Stromal cell of bone marrow (primary cell): ENCODE measurements at regions not wholly inside any gene's neighbourhood (a gene's known extent, or its start where the extent isn't known, plus 50 kb on each side); places are given as distances from the start of the nearest gene placed in this dataset.
"Not testable (repeated sequence)": the region's sequence is repeated elsewhere in the genome, so short reads cannot be mapped to it uniquely, and the experiment has no call there.

Experiments
- DNase-seq: peaks from one replicate; pipeline ENCODE4 v3.0.0-alpha.2; 2012; ENCODE audit warnings: low read depth

GRCh38 chr4:127403471-127404084, 229.2 kb upstream of the INTU start:
- no peak for DNase-seq

DNA sequence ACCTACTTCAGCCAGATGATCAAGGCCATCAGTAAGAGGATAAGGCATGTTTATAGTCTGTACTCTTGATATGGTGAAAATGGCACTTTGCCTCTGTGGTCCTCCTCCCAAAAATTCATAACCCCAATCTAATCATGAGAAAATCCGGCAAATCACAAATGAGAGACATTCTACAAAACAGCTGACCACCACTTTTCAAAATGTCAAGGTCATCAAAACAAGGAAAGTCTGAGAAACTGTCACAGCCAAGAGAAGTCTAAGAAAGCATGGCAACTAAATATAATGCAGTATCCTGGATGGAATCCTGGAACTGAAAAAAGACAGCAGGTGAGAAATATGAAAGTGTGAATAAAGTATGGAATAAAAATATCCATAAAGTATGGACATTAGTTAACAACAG, 226.6 kb upstream of the INTU start:
- DNase-seq: no peak

DNA sequence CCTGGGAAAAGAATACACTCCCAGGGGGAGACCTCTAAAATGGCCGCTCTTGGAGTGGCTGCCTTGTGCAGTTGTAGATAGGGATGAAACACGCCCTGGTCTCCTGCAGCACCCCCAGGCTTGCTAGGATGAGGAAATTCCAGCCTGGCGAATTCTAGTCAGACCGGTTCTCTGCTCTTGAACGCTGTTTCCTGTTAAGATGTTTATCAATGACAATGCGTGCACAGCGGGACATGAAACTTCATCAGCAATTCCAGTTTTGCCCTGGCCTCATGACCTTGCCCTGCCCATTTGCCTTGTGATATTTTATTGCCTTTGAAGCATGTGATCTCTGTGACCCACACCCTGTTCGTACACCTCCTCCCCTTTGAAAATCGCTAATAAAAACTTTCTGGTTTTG, 225.2 kb upstream of the INTU start:
- DNase-seq: not testable (repeated sequence)

DNA sequence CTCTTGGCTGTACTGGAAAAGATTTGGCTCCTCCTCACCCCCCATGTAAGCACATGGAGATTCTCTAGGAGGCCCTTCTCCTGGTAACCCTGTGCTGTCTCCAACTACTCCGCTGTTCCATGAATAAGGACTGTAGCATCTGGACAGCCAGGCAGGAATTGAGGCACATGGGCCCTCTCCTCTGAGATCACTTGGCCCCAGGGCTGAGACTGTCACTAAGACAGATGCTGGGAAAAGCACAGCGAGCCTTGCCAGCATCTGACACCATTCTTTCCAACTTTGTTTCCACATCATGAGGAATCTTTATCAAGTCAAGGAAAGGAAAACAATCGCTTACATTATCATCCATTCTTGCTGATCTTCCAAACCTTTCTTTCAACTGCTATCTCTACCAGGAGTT, 222.6 kb upstream of the INTU start:
- DNase-seq: peak; percentile 13

GRCh38 chr4:127410644-127411043, 222.1 kb upstream of the INTU start:
- peak; percentile 26 for DNase-seq

DNA sequence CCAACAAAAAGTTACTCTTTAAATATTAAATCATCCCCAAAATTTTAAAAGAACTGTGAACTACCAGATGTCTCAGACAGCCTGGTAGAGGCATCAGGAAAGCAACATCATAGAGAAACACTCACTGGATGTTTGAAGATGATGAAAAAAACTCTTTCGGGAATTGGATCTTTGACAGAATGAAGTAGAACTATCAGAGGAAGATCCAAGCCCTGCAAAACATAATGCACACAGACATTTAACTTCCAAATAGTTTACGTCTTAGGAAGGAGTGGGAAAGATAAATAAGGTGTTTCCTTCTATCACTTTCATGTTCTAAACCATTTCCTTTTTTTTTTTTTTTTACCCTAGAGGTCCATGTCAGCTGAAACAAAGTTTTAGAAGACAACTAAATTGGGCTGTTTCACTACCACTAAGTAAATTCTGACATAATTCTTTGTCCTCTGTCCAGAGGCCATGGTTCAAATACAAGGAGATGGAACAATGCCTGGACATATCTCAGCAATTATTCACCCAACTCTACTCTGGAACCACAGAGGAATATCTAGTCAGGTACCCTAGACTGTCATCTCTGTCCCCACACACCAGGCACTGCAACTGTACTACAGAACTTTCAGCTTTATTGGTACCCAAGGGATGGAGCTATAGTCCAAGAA, 217.7 kb upstream of the INTU start:
- DNase-seq: no peak

DNA sequence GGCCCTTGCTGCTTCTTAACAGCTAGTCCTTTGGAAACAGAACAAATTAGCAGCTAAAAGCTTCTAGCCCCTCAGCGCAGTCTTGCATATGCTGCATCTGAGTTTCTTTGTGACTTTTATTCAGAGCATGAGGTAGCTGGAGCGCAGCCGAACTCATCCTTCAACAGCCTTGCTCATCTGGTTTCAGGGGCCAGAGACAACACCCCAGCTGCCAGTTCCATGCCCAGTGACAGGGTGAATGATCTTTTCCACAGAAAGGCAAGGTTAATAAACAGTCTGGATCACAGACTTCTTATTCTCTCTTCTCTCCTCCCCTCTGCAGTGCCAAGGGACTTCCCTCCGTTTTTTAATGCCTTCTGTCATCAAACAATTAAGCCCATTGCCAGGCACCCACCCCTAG, 216.6 kb upstream of the INTU start:
- no peak for DNase-seq

GRCh38 chr4:127417885-127418535, 214.7 kb upstream of the INTU start:
- DNase-seq: no peak

DNA sequence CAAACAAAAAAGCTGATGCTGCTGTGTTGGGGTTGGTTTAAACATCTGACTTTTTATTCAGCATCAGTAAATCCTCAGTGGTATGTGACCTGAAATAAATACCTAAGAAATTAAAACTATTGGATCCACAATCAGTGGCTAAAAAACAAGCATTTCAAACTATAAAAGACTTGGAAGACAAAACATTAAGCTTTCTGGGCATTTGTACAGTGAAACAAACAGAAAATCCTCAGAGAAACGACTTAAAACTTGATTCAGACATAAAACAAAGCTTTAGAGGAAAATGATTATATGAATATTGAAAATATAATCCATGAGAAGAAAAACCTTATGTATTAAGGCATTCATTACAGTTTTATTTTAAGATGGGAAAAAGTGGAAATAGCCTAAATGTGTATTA, 213.3 kb upstream of the INTU start:
- no peak for DNase-seq

GRCh38 chr4:127421437-127421836, 211.3 kb upstream of the INTU start:
- DNase-seq: no peak

- DNase-seq: no peak
Observed at GRCh38 chr4:127425202-127425845, 207.4 kb upstream of the INTU start.

DNA sequence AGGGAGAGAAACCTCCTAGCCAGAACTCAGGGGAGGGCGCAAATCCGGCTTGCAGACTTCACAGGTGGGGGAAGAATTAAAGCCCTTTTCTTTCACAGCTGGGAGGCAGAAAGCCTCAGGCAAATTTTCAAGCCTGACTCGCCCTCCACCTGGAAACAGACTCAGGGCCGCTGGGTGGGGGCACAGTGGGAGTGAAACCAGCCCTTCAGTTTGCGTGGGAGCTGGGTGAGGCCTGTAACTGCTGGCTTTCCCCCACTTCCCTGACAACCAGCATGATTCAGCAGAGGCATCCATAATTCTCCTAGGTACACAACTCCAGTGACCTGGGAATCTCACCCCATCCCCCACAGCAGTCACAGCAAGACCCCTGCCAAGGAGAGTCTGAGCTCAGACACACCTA, 206.9 kb upstream of the INTU start:
- no peak for DNase-seq

- no peak for DNase-seq
Observed at GRCh38 chr4:127441571-127441970, 191.2 kb upstream of the INTU start.

- no peak for DNase-seq
Observed at GRCh38 chr4:127445471-127445870, 187.3 kb upstream of the INTU start.

GRCh38 chr4:127446427-127446885, 186.3 kb upstream of the INTU start:
- peak; percentile 6 for DNase-seq

DNA sequence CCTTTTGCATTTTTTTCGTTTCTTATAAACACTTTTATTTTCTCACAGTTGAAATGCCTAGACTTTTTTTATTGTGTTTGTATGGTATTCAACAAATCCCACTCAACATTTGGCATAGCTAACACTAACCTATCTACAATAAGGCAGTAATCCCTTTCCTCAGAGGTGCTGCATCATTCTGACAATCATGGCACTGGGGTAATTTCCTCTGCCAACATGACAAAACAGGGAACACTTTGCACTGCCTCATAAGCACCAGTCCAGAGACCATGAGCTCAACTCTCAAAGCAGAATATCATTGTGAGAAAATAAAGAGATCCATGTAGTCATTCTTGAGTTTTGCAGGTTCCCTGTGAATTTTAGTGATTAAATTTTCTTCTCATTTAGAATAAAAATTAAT, 183.8 kb upstream of the INTU start:
- DNase-seq: no peak

DNA sequence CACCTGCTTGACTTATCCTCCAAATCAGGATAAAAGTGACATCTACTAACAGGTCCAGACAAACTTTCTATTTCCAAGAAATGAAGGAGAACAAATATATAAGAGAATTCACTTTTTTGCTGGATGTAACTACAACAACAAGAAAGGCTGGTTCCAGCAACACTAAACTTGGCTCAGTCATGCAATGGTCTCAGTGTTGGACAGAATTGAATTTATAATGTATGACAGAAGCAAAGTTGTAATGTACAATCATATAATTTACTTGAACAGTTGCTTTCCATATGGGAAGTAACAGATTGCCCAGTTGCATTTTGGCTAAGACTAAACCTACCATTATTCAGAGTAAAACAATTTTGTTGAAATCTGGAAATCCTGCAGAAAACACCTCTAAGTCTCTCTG, 183.3 kb upstream of the INTU start:
- no peak for DNase-seq

- no peak for DNase-seq
Observed at GRCh38 chr4:127450276-127450675, 182.5 kb upstream of the INTU start.

- DNase-seq: no peak
Observed at GRCh38 chr4:127463883-127464282, 168.9 kb upstream of the INTU start.

DNA sequence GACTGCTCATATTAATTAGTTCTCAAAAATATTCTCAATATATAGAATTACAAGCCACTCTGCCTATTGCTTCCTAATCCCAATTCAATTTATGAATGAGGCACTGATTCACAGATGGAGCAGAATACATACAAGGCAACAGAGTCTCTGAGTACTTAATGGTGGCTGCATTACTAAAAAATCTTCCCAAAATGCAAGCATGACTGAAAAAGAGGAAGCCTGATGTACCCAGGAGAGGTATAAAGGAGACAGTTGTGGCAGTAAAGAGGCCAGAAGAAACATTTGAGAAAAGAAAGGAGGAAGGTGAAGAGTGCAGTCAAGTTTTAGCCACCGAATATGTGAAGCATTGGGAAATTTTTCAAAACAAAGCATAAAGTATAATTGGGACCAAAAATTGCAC, 163.2 kb upstream of the INTU start:
- no peak for DNase-seq

DNA sequence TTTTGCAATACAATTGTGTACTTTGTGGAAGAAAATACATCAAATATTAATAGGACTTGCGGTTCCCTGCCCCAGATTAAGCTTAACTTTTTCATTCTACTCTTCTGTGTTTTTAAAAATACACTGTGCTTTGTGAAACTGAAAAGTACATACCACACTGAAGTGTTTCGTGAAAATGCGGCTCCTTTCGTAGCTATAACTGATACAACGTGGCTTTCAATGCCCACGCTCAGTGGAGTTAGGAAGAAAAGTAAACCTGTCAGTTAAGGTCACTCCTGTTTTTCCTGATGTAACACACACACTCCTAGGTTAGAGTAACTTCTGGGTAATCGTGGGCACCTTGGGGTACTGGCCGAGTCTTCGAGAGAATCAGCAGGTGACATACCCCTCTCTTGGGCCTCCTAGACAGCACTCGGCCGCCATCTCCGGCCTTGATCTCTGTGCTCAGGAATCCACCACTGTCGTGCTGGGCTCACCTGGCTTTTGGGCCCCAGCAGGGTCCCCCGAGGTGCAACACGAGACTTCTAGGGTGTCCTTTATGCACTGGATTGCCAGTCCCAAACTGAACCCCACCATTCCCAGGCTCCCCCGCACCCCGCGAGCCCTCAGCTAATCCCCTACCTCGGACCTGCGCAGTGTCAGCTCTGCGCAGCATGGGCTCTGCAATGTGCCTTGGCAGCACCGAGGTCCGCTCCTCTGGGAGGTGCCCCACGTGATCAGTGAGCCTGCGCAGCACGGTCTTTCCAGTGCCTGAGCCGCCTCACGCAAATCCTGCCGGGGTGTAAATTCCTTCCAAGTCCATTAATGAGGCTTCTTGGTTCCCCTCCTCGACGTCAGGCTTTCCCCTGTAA, 162.6 kb upstream of the INTU start:
- DNase-seq: no peak

GRCh38 chr4:127478271-127478670, 154.5 kb upstream of the INTU start:
- DNase-seq: not testable (repeated sequence)
